Activated B cell treated with CpG ODN at 0.5 μM for 24 hours (primary cell): ENCODE measurements at regions not wholly inside any gene's neighbourhood (a gene's known extent, or its start where the extent isn't known, plus 50 kb on each side); places are given as distances from the start of the nearest gene placed in this dataset.

Source experiments
- ATAC-seq: fragments of 200-7000 bp; cut with Tn5 transposase; one replicate; pipeline ENCODE4 v1.10.0; 2021; ENCODE audit warnings: low read depth, mild to moderate bottlenecking, moderate library complexity
- CTCF ChIA-PET: fragments of 350-600 bp; sonication (Branson Sonifier 250); formaldehyde crosslinking; loops from one replicate; lab custom pipeline; 2021; ENCODE audit warnings: antibody characterized with exemption; lab: Charles Lee
- POLR2A ChIA-PET: fragments of 350-600 bp; sonication (Branson Sonifier 250); formaldehyde crosslinking; loops from one replicate; lab custom pipeline; 2021; ENCODE audit warnings: antibody characterized with exemption; lab: Charles Lee
- DNase-seq: peaks from one replicate; pipeline ENCODE4 v3.0.0; 2022
- H3K27ac Mint-ChIP-seq: one replicate; pipeline ENCODE4 v1.8.0; 2020; ENCODE audit warnings: mixed read lengths
- H3K27me3 Mint-ChIP-seq: one replicate; pipeline ENCODE4 v1.8.0; 2021; ENCODE audit warnings: mixed read lengths
- H3K36me3 Mint-ChIP-seq: one replicate; pipeline ENCODE4 v1.8.0; 2021; ENCODE audit warnings: low read depth, mixed read lengths
- H3K4me1 Mint-ChIP-seq: one replicate; pipeline ENCODE4 v1.8.0; 2021; ENCODE audit warnings: mixed read lengths
- H3K4me3 Mint-ChIP-seq: one replicate; pipeline ENCODE4 v1.8.0; 2020; ENCODE audit warnings: mild to moderate bottlenecking, mixed read lengths
- H3K9me3 Mint-ChIP-seq: one replicate; pipeline ENCODE4 v1.8.0; 2020; ENCODE audit warnings: mixed read lengths
- CTCF ChIP-seq: fragments of 200-600 bp; IDR thresholded peaks from one replicate; pipeline ENCODE4 v1.8.0; 2022; ENCODE audit warnings: antibody characterized with exemption, mild to moderate bottlenecking
- intact Hi-C: fragments of 100-400 bp; cut with micrococcal nuclease; formaldehyde crosslinking; loops from one replicate; pipeline ENCODE4 v1.15.1; 2024

- intact Hi-C loops = no loop called here
- DNase-seq (no peak), ATAC-seq (no peak)
- CTCF ChIA-PET = no interaction called here
- no peak overlapping the region for H3K4me3 Mint-ChIP-seq
- no peaks in the 10 kb centered on the region for H3K36me3 Mint-ChIP-seq
- no peaks in the 10 kb centered on the region for H3K9me3 Mint-ChIP-seq
- TF ChIP-seq CTCF = no peak
- POLR2A ChIA-PET = no interaction called here
- no peaks in the 10 kb centered on the region for H3K27me3 Mint-ChIP-seq
- no peak overlapping the region for H3K27ac Mint-ChIP-seq
- H3K4me1 Mint-ChIP-seq = no peaks in the 10 kb centered on the region
Measured at GRCh38 chr6:133644548-133644891, 244.4 kb upstream of the TCF21 start.

- CTCF ChIA-PET = no interaction called here
- DNase-seq (no peak), ATAC-seq (no peak)
- intact Hi-C loops = no loop called here
- H3K9me3 Mint-ChIP-seq = no peaks in the 10 kb centered on the region
- POLR2A ChIA-PET = no interaction called here
- H3K4me1 Mint-ChIP-seq = no peaks in the 10 kb centered on the region
- no peak overlapping the region for H3K4me3 Mint-ChIP-seq
- no peak for TF ChIP-seq CTCF
- no peaks in the 10 kb centered on the region for H3K27me3 Mint-ChIP-seq
- H3K27ac Mint-ChIP-seq = no peak overlapping the region
- no peaks in the 10 kb centered on the region for H3K36me3 Mint-ChIP-seq
Measured at GRCh38 chr6:133644892-133645619, 243.9 kb upstream of the TCF21 start.

GRCh38 chr6:133645966-133646740 lies 242.8 kb upstream of the TCF21 start:
- no peak for ATAC-seq
- ChIA-PET POLR2A (no interaction called here), CTCF (no interaction called here)
- H3K36me3 Mint-ChIP-seq = no peaks in the 10 kb centered on the region
- H3K27me3 Mint-ChIP-seq = no peaks in the 10 kb centered on the region
- TF ChIP-seq CTCF = no peak
- no peak overlapping the region for H3K4me3 Mint-ChIP-seq
- DNase-seq = no peak
- H3K4me1 Mint-ChIP-seq = no peaks in the 10 kb centered on the region
- intact Hi-C loops = no loop called here
- no peaks in the 10 kb centered on the region for H3K9me3 Mint-ChIP-seq
- no peak overlapping the region for H3K27ac Mint-ChIP-seq

- Mint-ChIP-seq H3K9me3 (no peaks in the 10 kb centered on the region), H3K4me3 (no peak overlapping the region), H3K4me1 (no peaks in the 10 kb centered on the region), H3K27me3 (no peaks in the 10 kb centered on the region), H3K27ac (no peak overlapping the region), H3K36me3 (no peaks in the 10 kb centered on the region)
- DNase-seq (no peak), ATAC-seq (no peak)
- POLR2A ChIA-PET = no interaction called here
- CTCF ChIA-PET = no interaction called here
- intact Hi-C loops = no loop called here
- TF ChIP-seq CTCF = no peak
Measured at GRCh38 chr6:133648581-133648980, 240.3 kb upstream of the TCF21 start.

GRCh38 chr6:133671376-133671775 lies 217.5 kb upstream of the TCF21 start:
- Mint-ChIP-seq H3K4me3 (no peak overlapping the region), H3K27me3 (no peaks in the 10 kb centered on the region), H3K36me3 (no peaks in the 10 kb centered on the region), H3K9me3 (no peaks in the 10 kb centered on the region), H3K27ac (no peak overlapping the region), H3K4me1 (no peaks in the 10 kb centered on the region)
- no peak for TF ChIP-seq CTCF
- CTCF ChIA-PET = no interaction called here
- no peak for ATAC-seq
- intact Hi-C loops = no loop called here
- POLR2A ChIA-PET = no interaction called here
- no peak for DNase-seq
